ENCODE measurements at regions not wholly inside any gene's neighbourhood (a gene's known extent, or its start where the extent isn't known, plus 50 kb on each side); places are given as distances from the start of the nearest gene placed in this dataset.

DNA sequence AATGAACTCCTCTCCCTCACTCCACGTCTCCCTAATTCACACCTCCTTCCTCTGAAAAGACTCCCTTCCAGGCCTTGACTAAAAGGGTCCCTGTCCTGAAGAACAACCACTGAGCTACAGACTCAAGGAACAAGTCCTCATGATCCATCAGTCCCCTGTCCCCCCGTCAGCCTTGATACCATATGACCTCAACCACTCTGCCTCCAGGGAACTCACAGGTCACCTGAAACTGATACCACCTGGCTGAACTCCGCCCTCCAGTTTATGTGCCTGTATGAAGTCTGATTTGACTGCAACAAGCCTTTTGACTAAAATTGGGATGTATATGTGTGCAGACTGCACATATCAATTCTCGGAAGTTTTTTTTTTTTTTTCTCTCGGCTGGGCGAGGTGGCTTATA lies 88.7 kb downstream of the UGCG start:
- H3K4me2 ChIP-seq (ENCODE audit: low read depth, low read length, poor library complexity, severe bottlenecking): peak overlapping the region; percentile 23

DNA sequence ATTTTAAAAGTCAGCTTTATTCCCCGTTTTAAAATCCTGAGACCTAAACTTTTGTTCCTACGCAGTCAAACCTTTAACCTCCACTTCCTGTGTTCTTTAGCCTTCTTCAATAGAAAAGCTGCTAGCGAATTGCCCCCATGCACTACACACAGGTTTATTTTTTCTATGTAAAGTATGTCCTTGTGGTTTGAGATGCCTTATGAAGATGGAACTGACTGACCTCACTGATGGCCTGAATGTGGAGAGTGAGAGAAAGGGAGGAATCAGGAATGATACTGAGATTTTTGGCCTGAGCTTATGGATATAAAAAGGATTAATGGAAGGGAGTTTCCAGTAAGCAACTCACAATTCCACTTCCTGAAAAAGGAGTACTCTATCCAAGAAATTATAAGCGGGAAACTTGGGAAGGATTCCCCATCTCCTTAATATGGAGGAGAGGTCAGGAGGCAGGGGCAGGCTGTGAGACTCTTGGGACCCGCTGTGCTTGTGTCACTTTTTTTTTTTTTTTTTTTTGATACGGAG lies 89.5 kb downstream of the UGCG start:
- Histone ChIP-seq H3F3A (ENCODE audit: low read depth) (no peaks in the 10 kb centered on the region), H2AFZ (ENCODE audit: low read length) (no peak overlapping the region), H3K9me3 (ENCODE audit: insufficient read depth, low read depth, low read length) (no peaks in the 10 kb centered on the region), H3K79me2 (ENCODE audit: insufficient read depth, low read length) (no peaks in the 10 kb centered on the region), H3K9me2 (replicated peaks; ENCODE audit: low read depth, low read length) (no peaks in the 10 kb centered on the region), H3K36me3 (ENCODE audit: insufficient read depth, low read length) (no peaks in the 10 kb centered on the region), H3K4me3 (ENCODE audit: low read length, poor library complexity, severe bottlenecking) (no peak overlapping the region), H3K4me1 (ENCODE audit: insufficient read depth, low read length, poor library complexity, severe bottlenecking) (peaks cover 39% of the 10 kb centered on the region), H3K27me3 (ENCODE audit: insufficient read depth, low read length, poor library complexity, severe bottlenecking) (no peaks in the 10 kb centered on the region), H3K4me2 (ENCODE audit: low read depth, low read length, poor library complexity, severe bottlenecking) (no peak overlapping the region), H3K9ac (ENCODE audit: low read depth, low read length, poor library complexity, severe bottlenecking) (no peak overlapping the region), H4K20me1 (ENCODE audit: insufficient read depth, low read length, poor library complexity, severe bottlenecking) (no peaks in the 10 kb centered on the region)
- TF ChIP-seq EZH2phosphoT487 (IDR thresholded peaks at IDR 0.05; ENCODE audit: borderline replicate concordance): no peak
- TF ChIP-seq, protein P1, sequence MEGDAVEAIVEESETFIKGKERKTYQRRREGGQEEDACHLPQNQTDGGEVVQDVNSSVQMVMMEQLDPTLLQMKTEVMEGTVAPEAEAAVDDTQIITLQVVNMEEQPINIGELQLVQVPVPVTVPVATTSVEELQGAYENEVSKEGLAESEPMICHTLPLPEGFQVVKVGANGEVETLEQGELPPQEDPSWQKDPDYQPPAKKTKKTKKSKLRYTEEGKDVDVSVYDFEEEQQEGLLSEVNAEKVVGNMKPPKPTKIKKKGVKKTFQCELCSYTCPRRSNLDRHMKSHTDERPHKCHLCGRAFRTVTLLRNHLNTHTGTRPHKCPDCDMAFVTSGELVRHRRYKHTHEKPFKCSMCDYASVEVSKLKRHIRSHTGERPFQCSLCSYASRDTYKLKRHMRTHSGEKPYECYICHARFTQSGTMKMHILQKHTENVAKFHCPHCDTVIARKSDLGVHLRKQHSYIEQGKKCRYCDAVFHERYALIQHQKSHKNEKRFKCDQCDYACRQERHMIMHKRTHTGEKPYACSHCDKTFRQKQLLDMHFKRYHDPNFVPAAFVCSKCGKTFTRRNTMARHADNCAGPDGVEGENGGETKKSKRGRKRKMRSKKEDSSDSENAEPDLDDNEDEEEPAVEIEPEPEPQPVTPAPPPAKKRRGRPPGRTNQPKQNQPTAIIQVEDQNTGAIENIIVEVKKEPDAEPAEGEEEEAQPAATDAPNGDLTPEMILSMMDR (conservative IDR thresholded peaks at IDR 0.05; ENCODE audit: low read length): no peak

More for the DNA sequence above, 88.7 kb downstream of the UGCG start:
- Histone ChIP-seq H4K20me1 (ENCODE audit: insufficient read depth, low read length, poor library complexity, severe bottlenecking) (no peaks in the 10 kb centered on the region), H3K4me1 (ENCODE audit: insufficient read depth, low read length, poor library complexity, severe bottlenecking) (peaks cover 39% of the 10 kb centered on the region), H3K9ac (ENCODE audit: low read depth, low read length, poor library complexity, severe bottlenecking) (no peak overlapping the region), H3K4me3 (ENCODE audit: low read length, poor library complexity, severe bottlenecking) (no peak overlapping the region), H3K9me3 (ENCODE audit: insufficient read depth, low read depth, low read length) (no peaks in the 10 kb centered on the region), H3K27me3 (ENCODE audit: insufficient read depth, low read length, poor library complexity, severe bottlenecking) (no peaks in the 10 kb centered on the region), H3K36me3 (ENCODE audit: insufficient read depth, low read length) (no peaks in the 10 kb centered on the region), H3F3A (ENCODE audit: low read depth) (no peaks in the 10 kb centered on the region), H3K9me2 (replicated peaks; ENCODE audit: low read depth, low read length) (no peaks in the 10 kb centered on the region), H3K79me2 (ENCODE audit: insufficient read depth, low read length) (no peaks in the 10 kb centered on the region), H2AFZ (ENCODE audit: low read length) (no peak overlapping the region)
- no peak for TF ChIP-seq EZH2phosphoT487 (IDR thresholded peaks at IDR 0.05; ENCODE audit: borderline replicate concordance)
- TF ChIP-seq, protein P1 (conservative IDR thresholded peaks at IDR 0.05; ENCODE audit: low read length): no peak

All from Loucy (cell line).